Activated gamma-delta T cell treated with Interleukin-2 at 50 U/mL for 16 hours (primary cell): ENCODE measurements at regions not wholly inside any gene's neighbourhood (a gene's known extent, or its start where the extent isn't known, plus 50 kb on each side); places are given as distances from the start of the nearest gene placed in this dataset.

ENCODE experiments used
- DNase-seq: peaks from one replicate; pipeline ENCODE4 v3.0.0-alpha.2; 2020

GRCh38 chr3:70899816-70900215, 587.4 kb upstream of the MDFIC2 start:
- DNase-seq, result no peak

- DNase-seq, result no peak
Measured at GRCh38 chr3:70890020-70890394, 577.6 kb upstream of the MDFIC2 start.

GRCh38 chr3:70889162-70890019, 577.0 kb upstream of the MDFIC2 start:
- no peak for DNase-seq

- no peak for DNase-seq
Measured at GRCh38 chr3:70885636-70886035, 573.2 kb upstream of the MDFIC2 start.

GRCh38 chr3:70882104-70882503, 569.7 kb upstream of the MDFIC2 start:
- no peak for DNase-seq

GRCh38 chr3:70880421-70880820, 568.0 kb upstream of the MDFIC2 start:
- DNase-seq, result no peak

- DNase-seq, result no peak
Measured at GRCh38 chr3:70876154-70876553, 563.7 kb upstream of the MDFIC2 start.

- no peak for DNase-seq
Measured at GRCh38 chr3:70874196-70874595, 561.8 kb upstream of the MDFIC2 start.

GRCh38 chr3:70873686-70874085, 561.2 kb upstream of the MDFIC2 start:
- no peak for DNase-seq

GRCh38 chr3:70871909-70872656, 559.6 kb upstream of the MDFIC2 start:
- no peak for DNase-seq

- no peak for DNase-seq
Measured at GRCh38 chr3:70870576-70870975, 558.1 kb upstream of the MDFIC2 start.

- DNase-seq, result no peak
Measured at GRCh38 chr3:70868561-70868960, 556.1 kb upstream of the MDFIC2 start.

- no peak for DNase-seq
Measured at GRCh38 chr3:70863049-70863448, 550.6 kb upstream of the MDFIC2 start.

GRCh38 chr3:70861855-70862254, 549.4 kb upstream of the MDFIC2 start:
- no peak for DNase-seq

GRCh38 chr3:70861234-70861633, 548.8 kb upstream of the MDFIC2 start:
- DNase-seq, result no peak

GRCh38 chr3:70857916-70858315, 545.5 kb upstream of the MDFIC2 start:
- no peak for DNase-seq

- no peak for DNase-seq
Measured at GRCh38 chr3:70856414-70857162, 544.1 kb upstream of the MDFIC2 start.

- DNase-seq, result no peak
Measured at GRCh38 chr3:70855149-70855548, 542.7 kb upstream of the MDFIC2 start.

GRCh38 chr3:70854108-70854507, 541.7 kb upstream of the MDFIC2 start:
- no peak for DNase-seq

GRCh38 chr3:70853161-70853944, 540.9 kb upstream of the MDFIC2 start:
- DNase-seq, result no peak

GRCh38 chr3:70849911-70850699, 537.7 kb upstream of the MDFIC2 start:
- no peak for DNase-seq
